ENCODE measurements at regions not wholly inside any gene's neighbourhood (a gene's known extent, or its start where the extent isn't known, plus 50 kb on each side); places are given as distances from the start of the nearest gene placed in this dataset.

GRCh38 chr1:185645686-185646085, 88.5 kb upstream of the HMCN1 start:
- DNase-seq (ENCODE audit: low read depth in 2 of 2), result no peak

GRCh38 chr1:185645162-185645640, 89.0 kb upstream of the HMCN1 start:
- no peak for DNase-seq (ENCODE audit: low read depth in 2 of 2)

GRCh38 chr1:185644531-185644930, 89.7 kb upstream of the HMCN1 start:
- no peak for DNase-seq (ENCODE audit: low read depth in 2 of 2)

- DNase-seq (ENCODE audit: low read depth in 2 of 2), result no peak
Observed at GRCh38 chr1:185636848-185637247, 97.3 kb upstream of the HMCN1 start.

- no peak for DNase-seq (ENCODE audit: low read depth in 2 of 2)
Observed at GRCh38 chr1:185634704-185635103, 99.5 kb upstream of the HMCN1 start.

GRCh38 chr1:185632659-185633423, 101.3 kb upstream of the HMCN1 start:
- no peak for DNase-seq (ENCODE audit: low read depth in 2 of 2)

GRCh38 chr1:185631843-185632242, 102.3 kb upstream of the HMCN1 start:
- DNase-seq (ENCODE audit: low read depth in 2 of 2), result no peak

GRCh38 chr1:185627761-185628501, 106.3 kb upstream of the HMCN1 start:
- no peak for DNase-seq (ENCODE audit: low read depth in 2 of 2)

GRCh38 chr1:185627171-185627570, 107.0 kb upstream of the HMCN1 start:
- no peak for DNase-seq (ENCODE audit: low read depth in 2 of 2)

GRCh38 chr1:185626344-185626743, 107.8 kb upstream of the HMCN1 start:
- DNase-seq (ENCODE audit: low read depth in 2 of 2), result no peak

- no peak for DNase-seq (ENCODE audit: low read depth in 2 of 2)
Observed at GRCh38 chr1:185610954-185611353, 123.2 kb upstream of the HMCN1 start.

- DNase-seq (ENCODE audit: low read depth in 2 of 2), result no peak
Observed at GRCh38 chr1:185608177-185608576, 126.0 kb upstream of the HMCN1 start.

- no peak for DNase-seq (ENCODE audit: low read depth in 2 of 2)
Observed at GRCh38 chr1:185603158-185603557, 131.0 kb upstream of the HMCN1 start.

- no peak for DNase-seq (ENCODE audit: low read depth in 2 of 2)
Observed at GRCh38 chr1:185601189-185601588, 133.0 kb upstream of the HMCN1 start.

GRCh38 chr1:185600641-185601040, 133.6 kb upstream of the HMCN1 start:
- DNase-seq (ENCODE audit: low read depth in 2 of 2), result no peak

GRCh38 chr1:185598332-185598731, 135.9 kb upstream of the HMCN1 start:
- no peak for DNase-seq (ENCODE audit: low read depth in 2 of 2)

- peak; percentile 4 to 15 for DNase-seq (ENCODE audit: low read depth in 2 of 2)
Observed at GRCh38 chr1:185595835-185596667, 138.1 kb upstream of the HMCN1 start.

- no peak for DNase-seq (ENCODE audit: low read depth in 2 of 2)
Observed at GRCh38 chr1:185594786-185595410, 139.3 kb upstream of the HMCN1 start.

- no peak for DNase-seq (ENCODE audit: low read depth in 2 of 2)
Observed at GRCh38 chr1:185593271-185593670, 140.9 kb upstream of the HMCN1 start.

- no peak for DNase-seq (ENCODE audit: low read depth in 2 of 2)
Observed at GRCh38 chr1:185585770-185586169, 148.4 kb upstream of the HMCN1 start.

- no peak for DNase-seq (ENCODE audit: low read depth in 2 of 2)
Observed at GRCh38 chr1:185581961-185582725, 152.0 kb upstream of the HMCN1 start.

Measured in stimulated activated CD4-positive, alpha-beta T cell treated with anti-CD3 and anti-CD28 coated beads, Interleukin-1b, Interleukin-23, amount 100 ng/mL, for 1 hour (primary cell).